H1 (cell line): ENCODE measurements at regions not wholly inside any gene's neighbourhood (a gene's known extent, or its start where the extent isn't known, plus 50 kb on each side); places are given as distances from the start of the nearest gene placed in this dataset.

Source experiments
- CTCF ChIA-PET: fragments of 300-600 bp; sonication (Branson Sonifier 250); formaldehyde crosslinking; loops from one replicate; lab custom pipeline; 2021; ENCODE audit not compliant: partially characterized antibody; lab: Charles Lee
- POLR2A ChIA-PET: fragments of 300-600 bp; sonication (Branson Sonifier 250); formaldehyde crosslinking; loops from one replicate; lab custom pipeline; 2021; ENCODE audit warnings: inconsistent platforms; ENCODE audit not compliant: partially characterized antibody; lab: Charles Lee
- DNase-seq, 2 experiments: peaks; one replicate each; pipeline versions ENCODE4 v3.0.0 to v3.0.0-alpha.2; 2010 to 2022; ENCODE audit warnings: low spot score in 2 of 2, low read depth in 1 of 2, mixed read lengths in 1 of 2
- FAIRE-seq: peaks from 2 replicates; lab custom pipeline; 2011; peaks lifted over from hg19 to GRCh38; lab: Jason Lieb, UNC
- H2AFZ ChIP-seq: 2 replicates; pipeline ENCODE4 v1.8.1; 2012; ENCODE audit warnings: low read length, inconsistent platforms
- H2AK5ac ChIP-seq: 2 replicates; pipeline ENCODE4 v1.6.1; 2013; ENCODE audit warnings: low read depth, low read length
- H2BK120ac ChIP-seq: replicated peaks from 2 replicates; pipeline ENCODE3; 2013; ENCODE audit warnings: low read depth, low read length, inconsistent platforms
- H2BK12ac ChIP-seq: 2 replicates; pipeline ENCODE4 v1.6.1; 2013; ENCODE audit warnings: low read depth, low read length
- H2BK15ac ChIP-seq: 2 replicates; pipeline ENCODE4 v1.6.1; 2013; ENCODE audit warnings: low read length
- H2BK20ac ChIP-seq: 2 replicates; pipeline ENCODE4 v1.6.1; 2013; ENCODE audit warnings: low read length
- H2BK5ac ChIP-seq: 2 replicates; pipeline ENCODE4 v1.6.1; 2013; ENCODE audit warnings: low read depth, low read length
- H3K14ac ChIP-seq: 2 replicates; pipeline ENCODE4 v1.6.1; 2013; ENCODE audit warnings: inconsistent platforms; ENCODE audit not compliant: insufficient read length
- H3K18ac ChIP-seq: 2 replicates; pipeline ENCODE4 v1.6.1; 2013; ENCODE audit warnings: low read length; ENCODE audit errors: extremely low read depth
- H3K23ac ChIP-seq: 2 replicates; pipeline ENCODE4 v1.6.1; 2013; ENCODE audit warnings: inconsistent platforms; ENCODE audit not compliant: insufficient read length
- H3K23me2 ChIP-seq: 2 replicates; pipeline ENCODE4 v1.6.1; 2013; ENCODE audit warnings: low read depth, low read length
- H3K27ac ChIP-seq: 2 replicates; pipeline ENCODE4 v1.6.1; 2011; ENCODE audit warnings: low read depth, low read length, inconsistent platforms
- H3K27me3 ChIP-seq, 4 experiments: replicated peaks in 1 of 4; 1 replicate in 1 of 4; 2 replicates in 3 of 4; pipeline versions ENCODE4 v1.6.1 to v1.8.1; 2011 to 2013; ENCODE audit warnings: low read length in 3 of 4, mild to moderate bottlenecking in 3 of 4, inconsistent platforms in 2 of 4, mixed read lengths in 2 of 4, moderate library complexity in 1 of 4; ENCODE audit not compliant: control insufficient read depth in 3 of 4, insufficient read depth in 3 of 4; ENCODE audit errors: extremely low read depth in 1 of 4
- H3K36me3 ChIP-seq, 4 experiments: 2 replicates each; pipeline versions ENCODE4 v1.6.1 to v1.8.1; 2011 to 2013; ENCODE audit warnings: mild to moderate bottlenecking in 4 of 4, low read length in 3 of 4, moderate library complexity in 2 of 4, control low read depth in 1 of 4, inconsistent platforms in 1 of 4; ENCODE audit not compliant: insufficient read depth in 4 of 4, control insufficient read depth in 2 of 4
- H3K4ac ChIP-seq: replicated peaks from 2 replicates; pipeline ENCODE3; 2013; ENCODE audit warnings: low read length, low read depth, mixed read lengths, inconsistent platforms; ENCODE audit not compliant: insufficient read length
- H3K4me1 ChIP-seq, 4 experiments: replicated peaks in 1 of 4; 1 replicate in 1 of 4; 2 replicates in 3 of 4; pipeline versions ENCODE4 v1.6.1 to v1.8.1; 2011 to 2013; ENCODE audit warnings: low read length in 3 of 4, inconsistent platforms in 2 of 4, mixed read lengths in 1 of 4; ENCODE audit not compliant: insufficient read depth in 4 of 4, control insufficient read depth in 3 of 4
- H3K4me2 ChIP-seq, 2 experiments: 2 replicates each; pipeline versions ENCODE4 v1.6.1 to v1.8.1; 2011 to 2013; ENCODE audit warnings: low read depth in 2 of 2, low read length in 2 of 2, control low read depth in 1 of 2, inconsistent platforms in 1 of 2, mild to moderate bottlenecking in 1 of 2; ENCODE audit not compliant: insufficient read depth in 1 of 2
- H3K4me3 ChIP-seq, 4 experiments: fragments of 200-600, 300-600 bp in 1 of 4; sonication (generic), shearing (Covaris generic), sonication (Bioruptor Twin) in 1 of 4; 2 replicates each; pipeline versions ENCODE4 v1.5.1 to v1.8.1; 2011 to 2016; ENCODE audit warnings: low read length in 4 of 4, low read depth in 3 of 4, control low read depth in 2 of 4, inconsistent platforms in 2 of 4, mild to moderate bottlenecking in 2 of 4, mixed read lengths in 1 of 4, moderate library complexity in 1 of 4; ENCODE audit not compliant: insufficient read depth in 2 of 4; ENCODE audit errors: extremely low read depth in 1 of 4
- H3K56ac ChIP-seq: replicated peaks from 2 replicates; pipeline ENCODE3; 2013; ENCODE audit warnings: low read depth, mild to moderate bottlenecking, mixed read lengths, low read length, inconsistent platforms; ENCODE audit not compliant: insufficient read length
- H3K79me1 ChIP-seq: 2 replicates; pipeline ENCODE4 v1.6.1; 2013; ENCODE audit warnings: low read depth, low read length, control low read depth
- H3K79me2 ChIP-seq, 2 experiments: 2 replicates each; pipeline versions ENCODE4 v1.6.1 to v1.8.1; 2012 to 2013; ENCODE audit warnings: low read length in 2 of 2, mild to moderate bottlenecking in 2 of 2, inconsistent platforms in 1 of 2; ENCODE audit not compliant: insufficient read depth in 2 of 2, control insufficient read depth in 1 of 2
- H3K9ac ChIP-seq, 4 experiments: replicated peaks in 1 of 4; 1 replicate in 1 of 4; 2 replicates in 3 of 4; pipeline versions ENCODE4 v1.6.1 to v1.8.1; 2011 to 2013; ENCODE audit warnings: low read depth in 3 of 4, low read length in 3 of 4, control low read depth in 2 of 4, mild to moderate bottlenecking in 2 of 4, moderate library complexity in 2 of 4, inconsistent platforms in 1 of 4; ENCODE audit errors: extremely low read depth in 1 of 4
- H3K9me3 ChIP-seq, 2 experiments: 2 replicates each; pipeline versions ENCODE4 v1.6.1 to v1.8.1; 2012 to 2013; ENCODE audit warnings: mild to moderate bottlenecking in 2 of 2, moderate library complexity in 2 of 2, control low read depth in 1 of 2, inconsistent platforms in 1 of 2, low read depth in 1 of 2, low read length in 1 of 2, mixed read lengths in 1 of 2; ENCODE audit not compliant: insufficient read depth in 2 of 2
- H4K20me1 ChIP-seq, 2 experiments: replicated peaks in 1 of 2; 2 replicates each; pipeline versions ENCODE3 to v1.8.1; 2011 to 2013; ENCODE audit warnings: inconsistent platforms in 2 of 2, low read length in 2 of 2, mild to moderate bottlenecking in 1 of 2; ENCODE audit not compliant: insufficient read depth in 2 of 2, control insufficient read depth in 1 of 2
- H4K5ac ChIP-seq: 2 replicates; pipeline ENCODE4 v1.6.1; 2013; ENCODE audit warnings: low read length, low read depth, mixed read lengths, inconsistent platforms; ENCODE audit not compliant: insufficient read length
- H4K8ac ChIP-seq: 2 replicates; pipeline ENCODE4 v1.8.0; 2013; ENCODE audit warnings: mild to moderate bottlenecking, moderate library complexity, low read length, inconsistent platforms; ENCODE audit not compliant: insufficient read depth; ENCODE audit errors: extremely low read depth
- H4K91ac ChIP-seq: replicated peaks from 2 replicates; pipeline ENCODE3; 2013; ENCODE audit warnings: low read length, mixed read lengths, inconsistent platforms; ENCODE audit not compliant: insufficient read length
- RAD21 ChIP-seq, 2 experiments: IDR thresholded peaks in 1 of 2; conservative IDR thresholded peaks in 1 of 2; 2 replicates each; pipeline ENCODE4 v1.6.1; 2011; ENCODE audit warnings: low read depth in 2 of 2, low read length in 2 of 2, improper control_type of control experiment in 1 of 2, inconsistent platforms in 1 of 2, mild to moderate bottlenecking in 1 of 2, moderate library complexity in 1 of 2
- TAF7 ChIP-seq: optimal IDR thresholded peaks from 2 replicates; pipeline ENCODE3; 2011; ENCODE audit warnings: low read depth, mild to moderate bottlenecking, inconsistent platforms, low read length, moderate library complexity, borderline replicate concordance
- TCF12 ChIP-seq: IDR thresholded peaks from 2 replicates; pipeline ENCODE4 v1.6.1; 2011; ENCODE audit warnings: low read depth, mild to moderate bottlenecking, low read length

DNA sequence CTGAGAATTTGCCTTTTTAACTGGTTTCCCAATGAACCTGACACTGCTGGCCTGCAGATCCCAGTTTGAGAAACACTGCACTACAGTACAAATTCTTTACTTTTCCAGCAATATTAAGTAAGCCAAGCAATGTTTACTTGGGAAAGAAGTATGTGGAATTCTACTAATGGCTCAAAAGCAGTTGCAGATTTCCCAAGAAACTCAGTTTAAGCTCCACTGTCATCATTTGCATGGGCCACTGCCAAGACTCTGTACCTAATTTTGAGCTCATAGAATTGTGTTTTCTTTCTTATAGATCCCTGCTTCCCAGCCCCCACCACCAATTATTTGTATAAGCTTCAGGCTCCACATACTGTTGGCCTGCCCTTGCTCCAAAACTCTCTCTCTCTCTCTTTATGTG lies 676.1 kb downstream of the RNF144A start:
- ChIA-PET POLR2A (no interaction called here), CTCF (interaction anchor here (1.6 kb wide), 1 partner anchor 78 kb away, joined by 3 read pairs; no protein-coding TSS in a partner anchor)
- H2BK15ac ChIP-seq = no peak overlapping the region
- H3K4me3 ChIP-seq = no peak overlapping the region
- H3K79me1 ChIP-seq = no peaks in the 10 kb centered on the region
- no peak overlapping the region for H2BK5ac ChIP-seq
- no peak overlapping the region for H3K56ac ChIP-seq
- H4K91ac ChIP-seq = no peak overlapping the region
- H3K18ac ChIP-seq = no peak overlapping the region
- no peak overlapping the region for H2BK20ac ChIP-seq
- no peak overlapping the region for H4K5ac ChIP-seq
- no peaks in the 10 kb centered on the region for H3K36me3 ChIP-seq
- no peaks in the 10 kb centered on the region for H3K27me3 ChIP-seq
- no peak overlapping the region for H2AFZ ChIP-seq
- peak overlapping the region in 1 of 4 experiments; percentile 34; a peak in 1 of 7 replicates for H3K9ac ChIP-seq
- H3K79me2 ChIP-seq = no peaks in the 10 kb centered on the region
- H3K23ac ChIP-seq = no peak overlapping the region
- no peak overlapping the region for H3K27ac ChIP-seq
- H4K20me1 ChIP-seq = no peaks in the 10 kb centered on the region
- TF ChIP-seq TAF7 (no peak), TCF12 (no peak), RAD21 (IDR thresholded peaks at IDR 0.05 in 1 of 2, conservative IDR thresholded peaks at IDR 0.05 in 1 of 2; ENCODE audit: low read depth in 2 of 2, low read length in 2 of 2) (no peak)
- no peak for DNase-seq
- no peaks in the 10 kb centered on the region for H3K9me3 ChIP-seq
- no peaks in the 10 kb centered on the region for H3K23me2 ChIP-seq
- no peak overlapping the region for H2BK120ac ChIP-seq
- no peaks in the 10 kb centered on the region for H3K4me1 ChIP-seq
- H3K4ac ChIP-seq = no peak overlapping the region
- no peak overlapping the region for H2BK12ac ChIP-seq
- H3K14ac ChIP-seq = no peak overlapping the region
- H2AK5ac ChIP-seq = no peak overlapping the region
- no peak overlapping the region for H3K4me2 ChIP-seq
- no peak overlapping the region for H4K8ac ChIP-seq
- FAIRE-seq = no peak
